SIG-M5 treated with dmso at 0.1 percent for 504 hours (cell line): ENCODE measurements at regions not wholly inside any gene's neighbourhood (a gene's known extent, or its start where the extent isn't known, plus 50 kb on each side); places are given as distances from the start of the nearest gene placed in this dataset.
"Not testable (repeated sequence)": the region's sequence is repeated elsewhere in the genome, so short reads cannot be mapped to it uniquely, and the experiment has no call there.

Source experiments
- DNase-seq: peaks from one replicate; lab custom pipeline; 2025; ENCODE audit not compliant: unreplicated experiment; lab: John Stamatoyannopoulos, UW

GRCh38 chr13:23947893-23948292, 50.6 kb upstream of the C1QTNF9B start:
- DNase-seq, result no peak

- no peak for DNase-seq
These were observed 51.9 kb upstream of the C1QTNF9B start for GRCh38 chr13:23949200-23949599.

- no peak for DNase-seq
These were observed 52.4 kb upstream of the C1QTNF9B start for GRCh38 chr13:23949736-23950135.

- DNase-seq, result no peak
These were observed 53.6 kb upstream of the C1QTNF9B start for GRCh38 chr13:23950736-23951510.

GRCh38 chr13:23952796-23953195, 55.5 kb upstream of the C1QTNF9B start:
- DNase-seq, result no peak

GRCh38 chr13:23953860-23954512, 56.7 kb upstream of the C1QTNF9B start:
- no peak for DNase-seq

GRCh38 chr13:23955064-23955463, 57.8 kb upstream of the C1QTNF9B start:
- DNase-seq, result no peak

- DNase-seq, result no peak
These were observed 58.8 kb upstream of the C1QTNF9B start for GRCh38 chr13:23956106-23956505.

GRCh38 chr13:23957981-23958380, 60.7 kb upstream of the C1QTNF9B start:
- no peak for DNase-seq

GRCh38 chr13:23959231-23959862, 62.0 kb upstream of the C1QTNF9B start:
- DNase-seq, result no peak

- DNase-seq, result peak; percentile 60
These were observed 63.4 kb upstream of the C1QTNF9B start for GRCh38 chr13:23960566-23961156.

- no peak for DNase-seq
These were observed 66.1 kb upstream of the C1QTNF9B start for GRCh38 chr13:23963184-23963931.

GRCh38 chr13:23963947-23964346, 66.6 kb upstream of the C1QTNF9B start:
- no peak for DNase-seq

- DNase-seq, result no peak
These were observed 68.0 kb upstream of the C1QTNF9B start for GRCh38 chr13:23965346-23965745.

GRCh38 chr13:23966221-23966690, 69.0 kb upstream of the C1QTNF9B start:
- no peak for DNase-seq

GRCh38 chr13:23966691-23967615, 69.7 kb upstream of the C1QTNF9B start:
- no peak for DNase-seq

- DNase-seq, result not testable (repeated sequence)
These were observed 70.5 kb upstream of the C1QTNF9B start for GRCh38 chr13:23967792-23968191.

GRCh38 chr13:23969647-23970046, 72.3 kb upstream of the C1QTNF9B start:
- peak; percentile 24 for DNase-seq

- peak; percentile 20 for DNase-seq
These were observed 82.3 kb upstream of the C1QTNF9B start for GRCh38 chr13:23979361-23980159.
